Pancreas (tissue), 10 donors: ENCODE measurements at regions not wholly inside any gene's neighbourhood (a gene's known extent, or its start where the extent isn't known, plus 50 kb on each side); places are given as distances from the start of the nearest gene placed in this dataset.

Experiments used
- ATAC-seq, 4 donors: fragments of 200-7000 bp; cut with Tn5 transposase; one replicate each; pipeline versions ENCODE4 v1.8.0 to v1.9.1; 2020; ENCODE audit warnings: mild to moderate bottlenecking in 4 of 4, moderate library complexity in 4 of 4
- DNase-seq, 6 donors: peaks; one replicate each; pipeline ENCODE4 v3.0.0-alpha.2; 2020
- FAIRE-seq: peaks from 2 replicates; lab custom pipeline; 2012; peaks lifted over from hg19 to GRCh38; lab: Jason Lieb, UNC
- H3K27ac ChIP-seq, 4 donors: fragments of 200-600 bp; sonication (generic); 1 replicate in 3 of 4; 2 replicates in 1 of 4; pipeline versions ENCODE4 v1.5.0 to v1.8.0; 2020
- H3K27me3 ChIP-seq, 4 donors: fragments of 200-600 bp; one replicate each; pipeline ENCODE4 v1.8.0; 2021
- H3K36me3 ChIP-seq, 3 donors: fragments of 200-600 bp; sonication (generic) in 1 of 3; one replicate each; pipeline versions ENCODE4 v1.5.0 to v1.8.0; 2020 to 2021
- H3K4me1 ChIP-seq, 3 donors: fragments of 200-600 bp; one replicate each; pipeline ENCODE4 v1.8.0; 2021
- H3K4me3 ChIP-seq, 4 donors: fragments of 200-600 bp; sonication (generic) in 2 of 4; one replicate each; pipeline versions ENCODE4 v1.5.0 to v1.8.0; 2020 to 2021
- H3K9me3 ChIP-seq, 4 donors: fragments of 200-600 bp; one replicate each; pipeline ENCODE4 v1.8.0; 2021
- WGBS, 2 donors: extraction: QIAGEN DNeasy Blood & Tissue Kit; methylation state at CpG; one replicate each; pipeline ENCODE4 v1.1.7; 2013; 5-methylcytosine and 5-hydroxymethylcytosine counted together
- intact Hi-C, 3 donors: fragments of 100-400 bp; cut with DNase I; formaldehyde crosslinking; loops; one replicate each; pipeline versions ENCODE4 v1.11.1 to v1.14.2; 2022
- TF ChIP-seq, protein P1 (sequence below), 4 donors: fragments of 200-600 bp; sonication (generic) in 3 of 4; IDR thresholded peaks; one replicate each; pipeline versions ENCODE4 v1.5.0 to v1.8.0; 2021; ENCODE audit warnings: antibody characterized with exemption in 4 of 4
- donor health status: healthy with polysubstance abuse.
- donor health status: DM: no; HTN: no; CAD: no; lungs with moderate emphysema.
- donor health status: DM: no; HTN: no; CAD: no.
- donor health status: control.
- donor health status: control.
- donor health status: Bipolar disorder and iron deficiency.
- donor health status: DM: yes; HTN: yes; CAD: no.
- donor health status: DM: no; HTN: no; CAD: no.
- donor health status: DM: no; HTN: no; CAD: no.
- donor health status: DM: yes; HTN: yes; CAD: no.

DNA sequence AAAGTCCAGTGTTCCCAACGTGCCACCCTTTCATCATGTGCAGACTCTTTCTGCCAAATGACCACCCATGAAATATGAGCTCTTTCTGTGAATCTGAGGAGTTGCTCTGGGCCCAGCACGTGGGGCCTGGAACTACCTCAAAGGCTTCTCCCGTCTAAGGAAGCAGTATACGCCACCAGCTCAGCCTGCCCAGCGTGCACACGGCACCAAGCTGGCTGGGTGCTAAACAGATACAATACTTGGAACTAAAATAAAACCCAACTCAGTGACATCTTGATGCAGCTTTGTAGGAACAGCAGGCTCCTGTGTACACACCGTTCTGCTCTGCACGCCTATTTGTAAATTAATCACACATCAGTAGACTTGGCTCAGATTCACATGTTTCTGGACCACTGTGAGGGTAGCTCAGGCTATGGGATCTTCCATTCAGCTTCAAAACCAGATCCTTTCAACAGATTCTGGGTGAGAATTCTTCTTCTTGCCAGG is 74.8 kb downstream of the ARL6IP4 start:
- intact Hi-C loops: no loop called here
- 58 to 66% methylated on average over 8 of the region's 8 CpGs for WGBS, 2 donors
- no peak overlapping the region for H3K27ac ChIP-seq
- no peaks in the 10 kb centered on the region for H3K4me1 ChIP-seq
- TF ChIP-seq, protein P1, sequence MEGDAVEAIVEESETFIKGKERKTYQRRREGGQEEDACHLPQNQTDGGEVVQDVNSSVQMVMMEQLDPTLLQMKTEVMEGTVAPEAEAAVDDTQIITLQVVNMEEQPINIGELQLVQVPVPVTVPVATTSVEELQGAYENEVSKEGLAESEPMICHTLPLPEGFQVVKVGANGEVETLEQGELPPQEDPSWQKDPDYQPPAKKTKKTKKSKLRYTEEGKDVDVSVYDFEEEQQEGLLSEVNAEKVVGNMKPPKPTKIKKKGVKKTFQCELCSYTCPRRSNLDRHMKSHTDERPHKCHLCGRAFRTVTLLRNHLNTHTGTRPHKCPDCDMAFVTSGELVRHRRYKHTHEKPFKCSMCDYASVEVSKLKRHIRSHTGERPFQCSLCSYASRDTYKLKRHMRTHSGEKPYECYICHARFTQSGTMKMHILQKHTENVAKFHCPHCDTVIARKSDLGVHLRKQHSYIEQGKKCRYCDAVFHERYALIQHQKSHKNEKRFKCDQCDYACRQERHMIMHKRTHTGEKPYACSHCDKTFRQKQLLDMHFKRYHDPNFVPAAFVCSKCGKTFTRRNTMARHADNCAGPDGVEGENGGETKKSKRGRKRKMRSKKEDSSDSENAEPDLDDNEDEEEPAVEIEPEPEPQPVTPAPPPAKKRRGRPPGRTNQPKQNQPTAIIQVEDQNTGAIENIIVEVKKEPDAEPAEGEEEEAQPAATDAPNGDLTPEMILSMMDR (IDR thresholded peaks at IDR 0.05): no peak
- FAIRE-seq: no peak
- ATAC-seq: peak in 2 of 4 donors; percentile 53 to 59
- H3K9me3 ChIP-seq: no peaks in the 10 kb centered on the region
- no peaks in the 10 kb centered on the region for H3K36me3 ChIP-seq
- H3K27me3 ChIP-seq: no peaks in the 10 kb centered on the region
- H3K4me3 ChIP-seq: no peak overlapping the region
- DNase-seq: peak in 1 of 6 donors; percentile 19

DNA sequence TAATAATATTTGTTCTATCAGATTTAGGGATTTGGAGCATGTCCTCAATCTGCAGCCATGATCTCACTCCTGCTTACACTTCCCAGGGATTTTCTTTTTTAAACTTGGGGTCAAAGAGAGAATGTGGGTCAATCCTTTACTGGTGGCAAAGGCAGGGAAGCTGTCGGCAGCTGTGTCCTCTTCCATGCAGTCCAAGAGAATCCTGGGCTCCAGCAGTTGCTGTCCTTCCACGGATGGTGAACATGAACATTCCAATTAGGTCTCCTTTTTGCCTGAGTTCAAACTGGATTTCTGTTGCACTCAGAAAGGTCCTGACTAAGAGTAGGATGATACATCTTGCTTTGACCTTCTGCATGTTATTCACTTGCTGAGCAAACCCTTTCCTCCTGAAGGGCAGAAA is 73.9 kb downstream of the ARL6IP4 start:
- Histone ChIP-seq H3K9me3 (no peaks in the 10 kb centered on the region), H3K4me3 (no peak overlapping the region), H3K4me1 (no peaks in the 10 kb centered on the region), H3K27me3 (no peaks in the 10 kb centered on the region), H3K36me3 (no peaks in the 10 kb centered on the region), H3K27ac (no peak overlapping the region)
- 77 to 83% methylated on average over 2 of the region's 2 CpGs for WGBS, 2 donors
- FAIRE-seq: no peak
- intact Hi-C loops: no loop called here
- no peak for ATAC-seq
- TF ChIP-seq, protein P1 (IDR thresholded peaks at IDR 0.05): no peak
- DNase-seq: peak in 1 of 6 donors; percentile 5

DNA sequence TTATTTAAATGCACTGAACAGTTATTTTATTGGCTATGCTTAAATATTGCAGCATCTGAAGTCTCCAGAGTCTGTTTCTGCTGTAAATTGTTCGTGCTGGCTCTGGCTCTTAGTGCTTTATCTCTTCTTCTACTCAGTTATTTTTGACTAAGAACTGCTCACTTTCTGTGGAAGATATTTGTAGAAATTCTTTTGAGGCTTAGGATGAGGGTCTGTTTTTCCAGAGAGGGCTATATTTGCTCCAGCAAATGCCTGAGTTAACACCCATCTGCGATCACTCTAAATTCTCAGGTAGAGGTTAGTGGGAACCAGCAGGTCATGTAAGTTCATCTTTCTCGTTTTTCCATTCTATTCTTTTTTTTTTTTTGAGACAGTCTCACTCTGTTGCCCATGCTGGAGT is 71.1 kb downstream of the ARL6IP4 start:
- TF ChIP-seq, protein P1 (IDR thresholded peaks at IDR 0.05): no peak
- ATAC-seq: no peak
- no peak for FAIRE-seq
- Histone ChIP-seq H3K36me3 (no peaks in the 10 kb centered on the region), H3K27me3 (no peaks in the 10 kb centered on the region), H3K9me3 (no peaks in the 10 kb centered on the region), H3K4me1 (no peaks in the 10 kb centered on the region), H3K27ac (no peak overlapping the region), H3K4me3 (no peak overlapping the region)
- intact Hi-C loops: no loop called here
- 69 to 76% methylated on average over 3 of the region's 3 CpGs for WGBS, 2 donors
- DNase-seq: no peak

DNA sequence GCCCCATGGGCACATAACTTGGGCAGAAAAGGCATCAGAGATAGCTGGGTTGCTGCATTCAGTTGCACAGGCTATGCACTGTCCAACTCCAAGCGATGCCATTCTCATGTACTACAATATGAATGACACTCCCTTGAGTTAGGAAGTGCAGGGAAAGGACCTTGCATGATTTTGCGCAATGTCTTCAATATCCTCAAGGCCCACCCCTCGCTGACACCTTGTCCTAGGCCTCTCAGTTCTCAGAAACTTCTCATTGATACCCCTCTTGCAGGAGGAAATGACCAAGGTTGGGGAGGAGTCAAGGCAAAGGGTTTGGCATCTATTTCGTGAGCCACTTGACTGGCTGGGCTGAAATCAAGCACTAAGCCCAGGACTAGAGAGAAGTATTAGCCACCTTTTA is 70.4 kb downstream of the ARL6IP4 start:
- DNase-seq (no peak), ATAC-seq (peak in 2 of 4 donors; percentile 15 to 17), FAIRE-seq (no peak)
- Histone ChIP-seq H3K4me3 (no peak overlapping the region), H3K36me3 (no peaks in the 10 kb centered on the region), H3K27me3 (no peaks in the 10 kb centered on the region), H3K27ac (no peak overlapping the region), H3K9me3 (no peaks in the 10 kb centered on the region), H3K4me1 (no peaks in the 10 kb centered on the region)
- intact Hi-C loops: no loop called here
- WGBS, 2 donors: 91 to 93% methylated on average over 4 of the region's 4 CpGs
- TF ChIP-seq, protein P1 (IDR thresholded peaks at IDR 0.05): no peak

- 64 to 69% methylated on average over 6 of the region's 6 CpGs for WGBS, 2 donors
- FAIRE-seq (no peak), ATAC-seq (peak in 3 of 4 donors; percentile 32 to 58 (median 54)), DNase-seq (peak in 1 of 6 donors; percentile 6)
- H3K27me3 ChIP-seq: no peaks in the 10 kb centered on the region
- no peaks in the 10 kb centered on the region for H3K9me3 ChIP-seq
- H3K27ac ChIP-seq: no peak overlapping the region
- intact Hi-C loops: no loop called here
- H3K36me3 ChIP-seq: no peaks in the 10 kb centered on the region
- no peak overlapping the region for H3K4me3 ChIP-seq
- TF ChIP-seq, protein P1 (IDR thresholded peaks at IDR 0.05): no peak
- H3K4me1 ChIP-seq: no peaks in the 10 kb centered on the region
Observed at GRCh38 chr12:123050331-123050831, 69.9 kb downstream of the ARL6IP4 start.
